HG02852 (cell line): ENCODE measurements at regions not wholly inside any gene's neighbourhood (a gene's known extent, or its start where the extent isn't known, plus 50 kb on each side); places are given as distances from the start of the nearest gene placed in this dataset.

Experiments
- ATAC-seq: cut with Tn5 transposase; IDR thresholded peaks from one replicate; pipeline ENCODE4 v1.9.1; 2021; ENCODE audit warnings: mild to moderate bottlenecking, moderate library complexity; ENCODE audit not compliant: unreplicated experiment

DNA sequence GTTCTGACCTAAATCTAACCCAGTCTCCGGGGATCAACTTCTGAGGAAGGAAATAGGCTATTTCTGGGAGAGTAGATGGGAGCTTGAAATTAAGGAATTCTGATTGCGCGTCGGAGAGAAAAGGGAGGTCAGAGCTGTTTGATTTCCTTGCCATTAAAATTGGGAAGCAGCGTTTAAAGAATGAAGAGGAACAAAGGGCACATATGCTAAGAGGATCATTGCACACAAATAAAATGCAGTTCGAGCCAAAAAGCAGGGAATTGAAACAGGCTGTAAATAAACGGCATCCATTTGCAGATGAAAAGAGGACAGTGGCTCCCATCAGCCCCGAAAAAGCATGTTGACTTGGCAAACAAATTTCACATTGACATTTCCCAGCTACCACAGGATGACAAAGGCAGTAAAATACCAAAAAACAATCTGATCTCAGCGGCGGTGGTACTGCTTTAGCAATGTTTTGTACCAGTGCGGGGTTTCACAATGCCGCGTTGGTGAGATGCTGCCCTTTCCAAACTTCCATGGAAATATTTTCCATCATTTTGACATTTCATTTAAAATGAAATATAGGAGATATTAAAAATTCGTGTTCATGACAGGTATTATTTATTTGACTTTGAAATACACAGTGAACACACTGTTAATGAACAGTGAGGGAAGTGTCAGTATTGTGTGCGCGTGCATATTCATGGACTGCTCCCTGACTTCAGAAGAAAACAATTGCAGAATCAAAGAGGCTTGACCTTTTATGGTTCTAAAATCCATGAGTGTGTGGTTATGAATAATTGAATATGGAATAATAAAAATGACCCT, 108.8 kb downstream of the SQOR start:
- ATAC-seq: no peak

DNA sequence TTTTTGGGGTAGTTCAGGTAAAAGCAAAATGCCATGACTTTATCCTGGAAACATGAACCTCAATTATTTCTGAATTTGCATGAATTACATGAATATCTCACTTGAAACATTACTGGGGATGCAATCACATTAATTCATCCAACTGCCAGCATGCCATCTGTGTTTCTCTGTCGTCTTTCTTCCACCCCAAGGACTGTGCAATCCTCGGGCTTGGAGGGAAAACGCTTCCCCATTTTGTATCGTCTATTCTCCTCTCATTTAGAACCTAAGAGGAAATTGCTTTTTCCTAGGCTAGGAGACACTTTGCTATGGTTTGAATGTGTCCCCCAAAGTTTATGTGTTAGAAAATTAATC, 109.4 kb downstream of the SQOR start:
- ATAC-seq: no peak

- ATAC-seq: no peak
Observed at GRCh38 chr15:45747426-45747825, 112.6 kb downstream of the SQOR start.

- no peak for ATAC-seq
Observed at GRCh38 chr15:45751629-45752028, 116.8 kb downstream of the SQOR start.

- no peak for ATAC-seq
Observed at GRCh38 chr15:45759936-45760335, 125.1 kb downstream of the SQOR start.

GRCh38 chr15:45762726-45763125, 127.9 kb downstream of the SQOR start:
- no peak for ATAC-seq

DNA sequence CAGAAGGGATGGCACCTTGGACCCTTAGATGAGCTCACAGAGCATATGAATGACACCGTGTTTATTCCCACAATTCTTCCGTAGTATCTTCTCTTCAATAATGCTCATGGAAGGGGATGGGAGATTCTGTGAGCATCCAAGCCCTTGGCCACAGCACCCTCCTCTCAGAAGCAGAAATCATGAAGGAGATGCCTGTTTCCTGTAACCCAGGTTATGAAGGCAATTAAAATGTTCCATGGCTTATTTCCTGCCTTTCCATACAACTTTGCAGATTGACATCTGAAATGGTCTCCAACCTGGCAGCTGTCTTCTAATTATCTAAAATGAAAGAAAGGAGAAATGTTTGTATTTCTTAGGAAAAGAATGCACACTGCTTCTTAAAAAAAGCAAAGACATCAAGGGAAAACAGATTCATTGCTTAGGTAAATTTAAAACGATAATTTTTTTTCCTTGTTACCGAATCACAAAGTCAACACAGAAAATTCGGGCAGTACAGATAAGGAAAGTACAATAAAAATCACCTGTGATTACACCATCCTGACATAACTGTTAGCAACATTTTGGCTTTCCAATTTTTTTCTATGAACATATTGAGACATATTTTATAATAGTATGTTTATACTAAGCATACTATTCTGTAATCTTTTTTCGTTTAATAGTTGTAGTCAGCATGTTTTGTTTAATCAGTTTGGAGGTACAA, 128.5 kb downstream of the SQOR start:
- no peak for ATAC-seq

DNA sequence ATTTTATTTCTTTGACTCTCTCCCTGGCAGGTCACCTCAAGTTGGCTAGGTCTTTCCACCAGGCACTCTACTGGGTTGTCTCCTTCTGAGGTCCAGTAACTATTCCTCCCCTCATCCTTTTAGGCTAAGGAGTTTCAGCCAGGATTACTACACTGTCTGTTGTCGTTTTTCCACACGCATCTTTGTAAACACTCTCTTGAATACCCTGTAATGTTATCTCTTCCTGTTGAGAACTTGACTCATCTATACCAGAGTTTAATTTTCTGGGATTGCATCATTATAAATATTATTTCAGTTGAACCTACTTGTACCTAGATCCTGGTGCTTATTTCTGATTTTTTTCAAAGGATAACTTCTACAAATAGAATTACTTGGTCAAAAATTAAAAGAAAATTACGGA, 138.3 kb downstream of the SQOR start:
- no peak for ATAC-seq

DNA sequence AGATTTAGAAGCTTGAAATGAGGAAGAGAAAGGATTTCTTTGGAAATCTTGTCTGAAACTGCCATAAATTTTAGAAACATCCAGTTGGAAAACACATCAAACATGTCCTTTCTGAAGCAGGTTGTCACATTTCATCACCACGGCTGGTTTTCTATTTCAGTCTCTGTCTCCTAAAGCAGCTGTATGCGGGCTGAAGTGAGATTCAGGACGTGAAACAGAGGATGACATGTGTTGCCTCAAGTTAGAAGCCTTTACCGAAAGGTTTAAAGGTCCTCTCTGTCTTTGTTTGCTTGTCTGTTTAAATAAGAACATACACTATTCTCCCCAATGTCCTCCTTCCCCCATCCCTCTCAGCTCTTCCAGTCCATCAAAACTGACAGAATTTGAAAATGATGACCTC, 141.9 kb downstream of the SQOR start:
- no peak for ATAC-seq

GRCh38 chr15:45777781-45778180, 143.0 kb downstream of the SQOR start:
- ATAC-seq: no peak

GRCh38 chr15:45780352-45780751, 145.5 kb downstream of the SQOR start:
- no peak for ATAC-seq

GRCh38 chr15:45784656-45785055, 149.8 kb downstream of the SQOR start:
- ATAC-seq: no peak

DNA sequence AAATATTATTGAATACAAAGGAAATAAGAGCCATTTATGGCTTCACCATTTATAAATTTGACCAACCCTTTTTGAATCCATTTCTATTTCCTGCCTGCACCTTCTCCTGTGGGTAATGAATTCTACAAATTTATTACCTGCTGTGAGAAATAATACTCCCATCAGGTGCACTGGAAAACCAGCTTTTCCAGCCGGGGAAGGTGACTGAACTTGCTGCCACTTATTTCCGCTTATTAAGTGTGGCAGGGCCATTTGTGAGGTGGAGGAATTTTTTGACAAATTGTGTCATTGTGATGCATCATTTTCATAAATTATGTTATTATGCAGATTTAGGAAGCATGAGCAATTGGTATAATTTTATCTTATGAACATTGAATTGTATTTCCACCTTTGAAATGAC, 151.1 kb downstream of the SQOR start:
- ATAC-seq: no peak

GRCh38 chr15:45790325-45790943, 155.6 kb downstream of the SQOR start:
- ATAC-seq: no peak

GRCh38 chr15:45794304-45794703, 159.5 kb downstream of the SQOR start:
- no peak for ATAC-seq

- no peak for ATAC-seq
Observed at GRCh38 chr15:45794712-45795439, 160.0 kb downstream of the SQOR start.

GRCh38 chr15:45795440-45796069, 160.7 kb downstream of the SQOR start:
- ATAC-seq: no peak

DNA sequence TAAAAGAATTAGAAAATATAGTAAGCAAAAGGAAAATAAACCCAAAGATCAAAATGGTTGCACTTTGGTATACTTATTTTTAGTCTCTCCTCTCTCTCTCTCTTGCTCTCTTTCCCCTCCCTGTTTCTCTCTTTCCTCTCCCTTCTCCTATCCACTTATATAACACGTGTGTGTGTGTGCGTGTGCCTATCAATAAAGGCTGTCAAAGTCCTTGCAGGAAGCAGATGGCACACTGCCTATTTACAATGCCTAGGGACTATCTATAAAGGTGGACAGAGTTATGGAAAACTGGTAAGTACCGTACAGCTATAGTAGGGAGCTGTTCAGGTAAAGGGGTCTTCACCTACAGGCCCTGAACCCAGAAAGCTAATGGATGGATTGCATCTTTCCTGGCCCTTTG, 161.6 kb downstream of the SQOR start:
- ATAC-seq: no peak

- ATAC-seq: peak; percentile 61
Observed at GRCh38 chr15:45799508-45799907, 164.7 kb downstream of the SQOR start.

GRCh38 chr15:45801543-45801942, 166.7 kb downstream of the SQOR start:
- ATAC-seq: no peak

DNA sequence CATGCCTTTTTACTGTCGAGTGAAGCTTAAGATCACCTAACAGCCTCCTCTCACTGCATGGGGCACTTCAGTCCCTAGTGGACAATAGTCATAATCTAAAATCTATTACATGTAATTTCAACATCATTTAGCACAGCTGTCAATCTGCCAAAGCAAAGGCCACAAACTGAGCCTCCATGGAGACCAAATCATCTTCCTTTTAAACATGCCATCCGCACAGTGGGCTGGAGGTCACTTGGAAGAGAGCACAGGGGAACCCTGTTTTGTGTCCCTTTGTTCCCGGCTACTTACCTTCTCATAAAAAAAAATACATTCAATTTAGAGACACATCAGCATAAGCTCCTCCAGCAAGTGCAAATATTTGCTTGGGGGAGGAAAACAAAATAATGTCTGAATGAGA, 167.3 kb downstream of the SQOR start:
- no peak for ATAC-seq
